ENCODE measurements at regions not wholly inside any gene's neighbourhood (a gene's known extent, or its start where the extent isn't known, plus 50 kb on each side); places are given as distances from the start of the nearest gene placed in this dataset.

DNA sequence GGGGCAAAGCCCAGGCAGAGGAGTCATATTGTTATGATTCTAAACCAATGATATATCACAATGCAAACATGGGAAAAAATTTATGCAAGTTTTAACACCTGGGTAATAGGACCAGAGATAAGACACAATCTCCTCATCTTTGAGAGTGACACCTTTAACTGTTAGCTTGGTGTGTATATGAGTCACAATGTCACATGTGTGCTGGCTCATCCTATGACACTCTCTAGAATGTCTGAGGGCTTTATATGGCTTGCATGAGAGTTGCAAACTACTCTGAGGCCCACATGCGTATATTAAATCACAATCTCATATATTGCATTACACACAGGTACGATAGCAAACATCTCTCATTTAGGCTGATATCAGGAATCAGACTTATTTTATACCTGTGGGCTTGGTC lies 1055.4 kb upstream of the AMELY start:
- Histone ChIP-seq H3K27ac (ENCODE audit: low read depth in 1 of 3, low read length in 2 of 3) (no peak overlapping the region), H3K27me3 (ENCODE audit: control insufficient read depth in 3 of 3, insufficient read depth in 3 of 3, low read length in 3 of 3) (no peaks in the 10 kb centered on the region), H3K36me3 (ENCODE audit: control insufficient read depth in 3 of 3, insufficient read depth in 2 of 3, low read depth in 1 of 3, low read length in 3 of 3) (no peaks in the 10 kb centered on the region), H3K4me1 (ENCODE audit: control insufficient read depth in 3 of 3, insufficient read depth in 2 of 3, low read depth in 1 of 3, low read length in 2 of 3) (no peaks in the 10 kb centered on the region), H3K9me3 (ENCODE audit: control insufficient read depth in 2 of 2, insufficient read depth in 1 of 2, low read depth in 1 of 2, low read length in 1 of 2) (no peaks in the 10 kb centered on the region), H3K4me3 (ENCODE audit: low read depth in 1 of 3, low read length in 3 of 3) (no peak overlapping the region)
- WGBS, 3 donors: 70 to 78% methylated on average over 2 of the region's 2 CpGs; no CpG with 5 or more reads in 1 of the 3 donors
- FAIRE-seq (no peak), DNase-seq (no peak)

DNA sequence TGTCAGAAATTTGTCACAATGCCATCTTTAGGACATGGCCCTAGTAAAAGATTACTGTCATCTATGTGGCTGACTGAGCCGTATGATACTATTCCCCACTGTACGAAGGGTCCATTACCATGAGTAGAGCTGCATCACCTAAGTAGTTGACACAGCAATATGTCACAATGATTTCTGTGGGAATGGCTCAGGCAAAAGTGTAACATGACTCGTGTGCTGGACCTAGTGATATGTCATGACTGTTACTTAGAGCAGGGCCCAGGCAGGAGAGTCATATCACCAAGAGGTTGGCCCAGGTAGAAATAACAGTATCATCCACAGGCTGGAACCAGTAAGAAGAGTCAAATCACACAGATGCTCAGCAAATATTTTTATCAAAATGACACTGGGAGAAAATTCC lies 1051.8 kb upstream of the AMELY start:
- FAIRE-seq (no peak), DNase-seq (no peak)
- no peak overlapping the region for H3K4me3 ChIP-seq (ENCODE audit: low read depth in 1 of 3, low read length in 3 of 3)
- no peaks in the 10 kb centered on the region for H3K27me3 ChIP-seq (ENCODE audit: control insufficient read depth in 3 of 3, insufficient read depth in 3 of 3, low read length in 3 of 3)
- H3K27ac ChIP-seq (ENCODE audit: low read depth in 1 of 3, low read length in 2 of 3): no peak overlapping the region
- no peaks in the 10 kb centered on the region for H3K4me1 ChIP-seq (ENCODE audit: control insufficient read depth in 3 of 3, insufficient read depth in 2 of 3, low read depth in 1 of 3, low read length in 2 of 3)
- no peaks in the 10 kb centered on the region for H3K36me3 ChIP-seq (ENCODE audit: control insufficient read depth in 3 of 3, insufficient read depth in 2 of 3, low read depth in 1 of 3, low read length in 3 of 3)
- no peaks in the 10 kb centered on the region for H3K9me3 ChIP-seq (ENCODE audit: control insufficient read depth in 2 of 2, insufficient read depth in 1 of 2, low read depth in 1 of 2, low read length in 1 of 2)
- WGBS, 3 donors: 85 to 95% methylated on average over 3 of the region's 3 CpGs; no CpG with 5 or more reads in 1 of the 3 donors

GRCh38 chrY:7962350-7962749 lies 1050.8 kb upstream of the AMELY start:
- FAIRE-seq: no peak
- WGBS, 3 donors: 56 to 88% methylated on average over 1 of the region's 1 CpG; no CpG with 5 or more reads in 1 of the 3 donors

GRCh38 chrY:7961811-7962210 lies 1050.3 kb upstream of the AMELY start:
- H3K27ac ChIP-seq (ENCODE audit: low read depth in 1 of 3, low read length in 2 of 3): no peak overlapping the region
- H3K4me3 ChIP-seq (ENCODE audit: low read depth in 1 of 3, low read length in 3 of 3): no peak overlapping the region
- H3K27me3 ChIP-seq (ENCODE audit: control insufficient read depth in 3 of 3, insufficient read depth in 3 of 3, low read length in 3 of 3): no peaks in the 10 kb centered on the region
- WGBS, 3 donors: 48 to 69% methylated on average over 2 of the region's 2 CpGs; no CpG with 5 or more reads in 1 of the 3 donors
- no peak for FAIRE-seq
- H3K9me3 ChIP-seq (ENCODE audit: control insufficient read depth in 2 of 2, insufficient read depth in 1 of 2, low read depth in 1 of 2, low read length in 1 of 2): no peaks in the 10 kb centered on the region
- DNase-seq: no peak
- no peaks in the 10 kb centered on the region for H3K4me1 ChIP-seq (ENCODE audit: control insufficient read depth in 3 of 3, insufficient read depth in 2 of 3, low read depth in 1 of 3, low read length in 2 of 3)
- no peaks in the 10 kb centered on the region for H3K36me3 ChIP-seq (ENCODE audit: control insufficient read depth in 3 of 3, insufficient read depth in 2 of 3, low read depth in 1 of 3, low read length in 3 of 3)

More at GRCh38 chrY:7962350-7962749, 1050.8 kb upstream of the AMELY start:
- Histone ChIP-seq H3K4me3 (ENCODE audit: low read depth in 1 of 3, low read length in 3 of 3) (no peak overlapping the region), H3K9me3 (ENCODE audit: control insufficient read depth in 2 of 2, insufficient read depth in 1 of 2, low read depth in 1 of 2, low read length in 1 of 2) (no peaks in the 10 kb centered on the region), H3K36me3 (ENCODE audit: control insufficient read depth in 3 of 3, insufficient read depth in 2 of 3, low read depth in 1 of 3, low read length in 3 of 3) (no peaks in the 10 kb centered on the region), H3K27me3 (ENCODE audit: control insufficient read depth in 3 of 3, insufficient read depth in 3 of 3, low read length in 3 of 3) (no peaks in the 10 kb centered on the region), H3K4me1 (ENCODE audit: control insufficient read depth in 3 of 3, insufficient read depth in 2 of 3, low read depth in 1 of 3, low read length in 2 of 3) (no peaks in the 10 kb centered on the region), H3K27ac (ENCODE audit: low read depth in 1 of 3, low read length in 2 of 3) (no peak overlapping the region)
- DNase-seq: no peak

DNA sequence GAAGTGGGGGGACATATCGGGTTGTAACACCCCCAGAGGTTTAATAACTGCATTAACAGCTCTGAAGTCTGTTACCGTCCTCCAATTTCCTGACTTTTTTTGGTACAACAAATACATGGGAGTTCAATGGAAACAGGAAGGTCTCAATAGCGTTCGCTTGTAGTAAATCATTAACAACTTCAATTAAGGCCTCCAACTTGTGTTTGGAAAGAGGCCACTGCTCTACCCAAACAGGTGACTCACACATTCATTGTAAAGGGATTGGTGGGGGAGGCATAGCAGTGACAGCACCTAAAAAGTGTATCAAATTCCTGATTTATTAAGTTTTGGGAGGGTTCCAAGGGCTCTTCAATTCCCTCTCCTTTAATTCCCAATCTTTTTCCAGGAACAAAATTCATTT lies 1046.2 kb upstream of the AMELY start:
- no peak overlapping the region for H3K4me3 ChIP-seq (ENCODE audit: low read depth in 1 of 3, low read length in 3 of 3)
- 4 to 58% methylated on average over 4 of the region's 4 CpGs; no CpG with 5 or more reads in 1 of the 3 donors for WGBS, 3 donors
- H3K36me3 ChIP-seq (ENCODE audit: control insufficient read depth in 3 of 3, insufficient read depth in 2 of 3, low read depth in 1 of 3, low read length in 3 of 3): no peaks in the 10 kb centered on the region
- no peaks in the 10 kb centered on the region for H3K27me3 ChIP-seq (ENCODE audit: control insufficient read depth in 3 of 3, insufficient read depth in 3 of 3, low read length in 3 of 3)
- H3K4me1 ChIP-seq (ENCODE audit: control insufficient read depth in 3 of 3, insufficient read depth in 2 of 3, low read depth in 1 of 3, low read length in 2 of 3): no peaks in the 10 kb centered on the region
- no peaks in the 10 kb centered on the region for H3K9me3 ChIP-seq (ENCODE audit: control insufficient read depth in 2 of 2, insufficient read depth in 1 of 2, low read depth in 1 of 2, low read length in 1 of 2)
- H3K27ac ChIP-seq (ENCODE audit: low read depth in 1 of 3, low read length in 2 of 3): no peak overlapping the region
- peak; percentile 25 to 47 for DNase-seq
- FAIRE-seq: no peak

DNA sequence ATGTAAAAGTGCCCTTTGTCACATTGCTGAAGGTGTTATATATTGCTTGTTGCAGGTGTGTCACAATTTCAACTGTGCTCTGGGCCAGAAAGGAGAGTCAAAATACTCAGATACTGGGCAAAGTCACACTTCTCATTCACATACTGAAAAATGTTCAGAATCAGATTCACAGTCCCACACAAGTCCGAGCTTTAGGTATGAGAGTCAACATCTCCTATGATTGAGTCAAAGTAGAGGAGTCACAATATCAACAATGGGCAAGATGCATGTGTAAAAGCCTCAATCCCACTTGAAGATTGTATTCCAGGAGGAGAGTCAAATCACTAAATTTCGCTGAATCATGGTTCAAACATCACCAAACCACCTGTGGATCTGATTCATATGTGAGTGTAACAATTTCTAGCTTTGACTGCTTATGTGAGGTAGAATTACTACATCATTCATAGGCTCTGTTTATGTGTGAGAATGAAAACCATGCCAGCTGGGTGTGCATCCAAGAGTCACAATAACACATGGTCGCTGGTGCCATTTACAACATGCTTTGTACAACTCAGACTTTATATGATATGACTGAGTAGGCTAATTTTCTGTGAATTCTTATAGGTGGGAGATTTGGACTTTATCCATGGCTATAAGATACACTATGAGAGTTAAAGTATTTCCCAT lies 1039.8 kb upstream of the AMELY start:
- Histone ChIP-seq H3K27ac (ENCODE audit: low read depth in 1 of 3, low read length in 2 of 3) (no peak overlapping the region), H3K9me3 (ENCODE audit: control insufficient read depth in 2 of 2, insufficient read depth in 1 of 2, low read depth in 1 of 2, low read length in 1 of 2) (no peaks in the 10 kb centered on the region), H3K36me3 (ENCODE audit: control insufficient read depth in 3 of 3, insufficient read depth in 2 of 3, low read depth in 1 of 3, low read length in 3 of 3) (no peaks in the 10 kb centered on the region), H3K4me3 (ENCODE audit: low read depth in 1 of 3, low read length in 3 of 3) (no peak overlapping the region), H3K4me1 (ENCODE audit: control insufficient read depth in 3 of 3, insufficient read depth in 2 of 3, low read depth in 1 of 3, low read length in 2 of 3) (no peaks in the 10 kb centered on the region), H3K27me3 (ENCODE audit: control insufficient read depth in 3 of 3, insufficient read depth in 3 of 3, low read length in 3 of 3) (no peaks in the 10 kb centered on the region)
- DNase-seq (no peak), FAIRE-seq (no peak)
- 70 to 82% methylated on average over 3 of the region's 3 CpGs; no CpG with 5 or more reads in 1 of the 3 donors for WGBS, 3 donors

- Histone ChIP-seq H3K9me3 (ENCODE audit: control insufficient read depth in 2 of 2, insufficient read depth in 1 of 2, low read depth in 1 of 2, low read length in 1 of 2) (no peaks in the 10 kb centered on the region), H3K27ac (ENCODE audit: low read depth in 1 of 3, low read length in 2 of 3) (no peak overlapping the region), H3K4me3 (ENCODE audit: low read depth in 1 of 3, low read length in 3 of 3) (no peak overlapping the region), H3K27me3 (ENCODE audit: control insufficient read depth in 3 of 3, insufficient read depth in 3 of 3, low read length in 3 of 3) (no peaks in the 10 kb centered on the region), H3K4me1 (ENCODE audit: control insufficient read depth in 3 of 3, insufficient read depth in 2 of 3, low read depth in 1 of 3, low read length in 2 of 3) (no peaks in the 10 kb centered on the region), H3K36me3 (ENCODE audit: control insufficient read depth in 3 of 3, insufficient read depth in 2 of 3, low read depth in 1 of 3, low read length in 3 of 3) (no peaks in the 10 kb centered on the region)
- DNase-seq (no peak), FAIRE-seq (no peak)
- WGBS, 3 donors: 86 to 100% methylated on average over 1 of the region's 1 CpG; no CpG with 5 or more reads in 1 of the 3 donors
Observed at GRCh38 chrY:7944135-7944534, 1032.6 kb upstream of the AMELY start.

DNA sequence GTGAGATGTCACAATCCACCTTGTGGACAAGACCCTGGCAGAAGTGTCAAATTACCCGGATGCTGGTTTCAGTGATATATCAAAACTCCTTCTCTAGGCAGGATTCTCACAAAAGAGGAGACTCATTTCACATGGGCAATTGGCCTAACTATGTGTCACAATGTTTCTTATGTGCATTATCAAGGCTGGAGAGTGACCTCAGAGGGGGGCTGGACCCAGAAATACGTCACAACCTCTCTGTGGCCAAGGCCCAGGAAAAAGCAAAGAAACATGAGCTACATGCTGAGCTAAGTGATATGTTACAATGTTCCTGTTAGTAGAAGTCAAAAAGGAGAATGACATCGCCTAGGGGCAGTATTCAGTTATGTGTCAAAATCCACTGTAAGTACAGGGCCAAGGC lies 1031.2 kb upstream of the AMELY start:
- DNase-seq (no peak), FAIRE-seq (no peak)
- WGBS, 3 donors: 81 to 92% methylated on average over 3 of the region's 3 CpGs; no CpG with 5 or more reads in 1 of the 3 donors
- no peaks in the 10 kb centered on the region for H3K4me1 ChIP-seq (ENCODE audit: control insufficient read depth in 3 of 3, insufficient read depth in 2 of 3, low read depth in 1 of 3, low read length in 2 of 3)
- no peaks in the 10 kb centered on the region for H3K9me3 ChIP-seq (ENCODE audit: control insufficient read depth in 2 of 2, insufficient read depth in 1 of 2, low read depth in 1 of 2, low read length in 1 of 2)
- no peak overlapping the region for H3K27ac ChIP-seq (ENCODE audit: low read depth in 1 of 3, low read length in 2 of 3)
- H3K36me3 ChIP-seq (ENCODE audit: control insufficient read depth in 3 of 3, insufficient read depth in 2 of 3, low read depth in 1 of 3, low read length in 3 of 3): no peaks in the 10 kb centered on the region
- H3K27me3 ChIP-seq (ENCODE audit: control insufficient read depth in 3 of 3, insufficient read depth in 3 of 3, low read length in 3 of 3): no peaks in the 10 kb centered on the region
- H3K4me3 ChIP-seq (ENCODE audit: low read depth in 1 of 3, low read length in 3 of 3): no peak overlapping the region

DNA sequence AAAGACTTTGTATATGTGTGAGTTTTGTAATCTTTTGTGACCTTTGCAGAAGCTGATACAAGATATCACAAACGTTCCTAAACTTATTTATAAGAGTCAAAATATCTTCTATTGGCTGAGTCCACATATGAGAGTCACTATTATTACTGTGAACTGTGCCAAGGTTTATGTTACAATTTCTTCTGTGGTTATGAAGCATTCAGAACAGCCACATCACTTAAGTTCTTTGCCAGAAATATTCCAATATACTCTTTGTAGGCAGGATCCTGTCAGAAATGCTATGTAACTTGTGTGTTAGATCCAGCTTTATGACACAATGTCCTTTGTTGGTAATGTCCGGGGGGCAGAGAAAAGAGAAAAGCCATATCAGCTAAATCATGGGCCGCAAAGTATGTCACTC lies 1030.3 kb upstream of the AMELY start:
- H3K9me3 ChIP-seq (ENCODE audit: control insufficient read depth in 2 of 2, insufficient read depth in 1 of 2, low read depth in 1 of 2, low read length in 1 of 2): no peaks in the 10 kb centered on the region
- H3K27ac ChIP-seq (ENCODE audit: low read depth in 1 of 3, low read length in 2 of 3): no peak overlapping the region
- DNase-seq: no peak
- no peaks in the 10 kb centered on the region for H3K36me3 ChIP-seq (ENCODE audit: control insufficient read depth in 3 of 3, insufficient read depth in 2 of 3, low read depth in 1 of 3, low read length in 3 of 3)
- 65 to 69% methylated on average over 3 of the region's 3 CpGs; no CpG with 5 or more reads in 1 of the 3 donors for WGBS, 3 donors
- no peaks in the 10 kb centered on the region for H3K27me3 ChIP-seq (ENCODE audit: control insufficient read depth in 3 of 3, insufficient read depth in 3 of 3, low read length in 3 of 3)
- no peaks in the 10 kb centered on the region for H3K4me1 ChIP-seq (ENCODE audit: control insufficient read depth in 3 of 3, insufficient read depth in 2 of 3, low read depth in 1 of 3, low read length in 2 of 3)
- H3K4me3 ChIP-seq (ENCODE audit: low read depth in 1 of 3, low read length in 3 of 3): no peak overlapping the region
- no peak for FAIRE-seq
